GM19397 (cell line): ENCODE measurements at regions not wholly inside any gene's neighbourhood (a gene's known extent, or its start where the extent isn't known, plus 50 kb on each side); places are given as distances from the start of the nearest gene placed in this dataset.
"Not testable (repeated sequence)": the region's sequence is repeated elsewhere in the genome, so short reads cannot be mapped to it uniquely, and the experiment has no call there.

Experiments
- ATAC-seq: cut with Tn5 transposase; IDR thresholded peaks from one replicate; pipeline ENCODE4 v1.9.1; 2021; ENCODE audit warnings: mild to moderate bottlenecking, moderate library complexity; ENCODE audit not compliant: unreplicated experiment

GRCh38 chr2:58475756-58476155 is 234.6 kb upstream of the FANCL start:
- no peak for ATAC-seq

- no peak for ATAC-seq
Measured at GRCh38 chr2:58473165-58473564, 232.0 kb upstream of the FANCL start.

GRCh38 chr2:58466804-58467203 is 225.7 kb upstream of the FANCL start:
- ATAC-seq = no peak

- not testable (repeated sequence) for ATAC-seq
Measured at GRCh38 chr2:58466021-58466420, 224.9 kb upstream of the FANCL start.

GRCh38 chr2:58460670-58461069 is 219.5 kb upstream of the FANCL start:
- ATAC-seq = no peak

GRCh38 chr2:58449286-58450010 is 208.3 kb upstream of the FANCL start:
- peak; percentile 81 for ATAC-seq

- ATAC-seq = no peak
Measured at GRCh38 chr2:58448845-58449244, 207.7 kb upstream of the FANCL start.

- ATAC-seq = peak; percentile 48
Measured at GRCh38 chr2:58448065-58448507, 207.0 kb upstream of the FANCL start.

GRCh38 chr2:58447586-58447985 is 206.5 kb upstream of the FANCL start:
- no peak for ATAC-seq

GRCh38 chr2:58441643-58442042 is 200.5 kb upstream of the FANCL start:
- ATAC-seq = no peak

GRCh38 chr2:58436872-58437271 is 195.7 kb upstream of the FANCL start:
- ATAC-seq = no peak

- ATAC-seq = no peak
Measured at GRCh38 chr2:58435246-58435645, 194.1 kb upstream of the FANCL start.

- no peak for ATAC-seq
Measured at GRCh38 chr2:58434692-58435091, 193.6 kb upstream of the FANCL start.

GRCh38 chr2:58432491-58433170 is 191.5 kb upstream of the FANCL start:
- ATAC-seq = no peak

GRCh38 chr2:58429014-58429875 is 188.1 kb upstream of the FANCL start:
- ATAC-seq = peak; percentile 24

GRCh38 chr2:58428096-58429013 is 187.2 kb upstream of the FANCL start:
- ATAC-seq = peak; percentile 54

- no peak for ATAC-seq
Measured at GRCh38 chr2:58427572-58428095, 186.5 kb upstream of the FANCL start.

- ATAC-seq = no peak
Measured at GRCh38 chr2:58425368-58425767, 184.2 kb upstream of the FANCL start.

- no peak for ATAC-seq
Measured at GRCh38 chr2:58419983-58420382, 178.9 kb upstream of the FANCL start.

GRCh38 chr2:58416696-58417095 is 175.6 kb upstream of the FANCL start:
- ATAC-seq = no peak
